Smooth muscle cell (in vitro differentiated cells): ENCODE measurements at regions not wholly inside any gene's neighbourhood (a gene's known extent, or its start where the extent isn't known, plus 50 kb on each side); places are given as distances from the start of the nearest gene placed in this dataset.

Experiments
- DNase-seq: peaks from one replicate; lab custom pipeline; 2025; ENCODE audit not compliant: unreplicated experiment; lab: John Stamatoyannopoulos, UW
- H2AFZ ChIP-seq: fragments of 200-600 bp; sonication (generic); 2 replicates; pipeline ENCODE4 v1.6.0; 2016; ENCODE audit warnings: antibody characterized with exemption, low read depth, mild to moderate bottlenecking
- H3F3A ChIP-seq: fragments of 200-600 bp; sonication (generic); 2 replicates; pipeline ENCODE4 v1.6.0; 2017; ENCODE audit warnings: antibody characterized with exemption, low read depth
- H3K27ac ChIP-seq: fragments of 200-600 bp; sonication (generic); 2 replicates; pipeline ENCODE4 v1.5.1; 2016; ENCODE audit warnings: low read depth, mild to moderate bottlenecking
- H3K27me3 ChIP-seq: fragments of 200-600 bp; sonication (generic); 2 replicates; pipeline ENCODE4 v1.6.1; 2016; ENCODE audit warnings: low read depth, mild to moderate bottlenecking
- H3K36me3 ChIP-seq: fragments of 200-600 bp; sonication (generic); 2 replicates; pipeline ENCODE4 v1.5.1; 2016; ENCODE audit warnings: low read depth
- H3K4me1 ChIP-seq: fragments of 200-600 bp; sonication (generic); 2 replicates; pipeline ENCODE4 v1.5.1; 2016; ENCODE audit warnings: low read depth
- H3K4me2 ChIP-seq: fragments of 200-600 bp; sonication (generic); 2 replicates; pipeline ENCODE4 v1.6.0; 2016; ENCODE audit warnings: mild to moderate bottlenecking
- H3K4me3 ChIP-seq: fragments of 200-600 bp; sonication (generic); 2 replicates; pipeline ENCODE4 v1.5.1; 2016; ENCODE audit warnings: mild to moderate bottlenecking
- H3K79me2 ChIP-seq: fragments of 200-600 bp; sonication (generic); 2 replicates; pipeline ENCODE4 v1.6.0; 2016; ENCODE audit warnings: low read depth, mild to moderate bottlenecking
- H3K9ac ChIP-seq: fragments of 200-600 bp; sonication (generic); 2 replicates; pipeline ENCODE4 v1.6.0; 2016; ENCODE audit warnings: low read depth
- H3K9me3 ChIP-seq: fragments of 200-600 bp; sonication (generic); replicated peaks from 2 replicates; pipeline ENCODE4 v1.5.1; 2016; ENCODE audit warnings: low read depth
- H4K20me1 ChIP-seq: fragments of 200-600 bp; sonication (generic); 2 replicates; pipeline ENCODE4 v1.6.0; 2016; ENCODE audit warnings: low read depth
- CTCF ChIP-seq: fragments of 200-600 bp; sonication (generic); IDR thresholded peaks from 2 replicates; pipeline ENCODE4 v1.5.1; 2017; ENCODE audit warnings: borderline replicate concordance, mild to moderate bottlenecking, antibody characterized with exemption; ENCODE audit not compliant: insufficient read depth, poor library complexity, severe bottlenecking
- WGBS: methylation state at CpG from one replicate; pipeline ENCODE4 v1.1.7; 2016; ENCODE audit warnings: low lambda C conversion rate; 5-methylcytosine and 5-hydroxymethylcytosine counted together

- no peaks in the 10 kb centered on the region for H3K4me1 ChIP-seq
Observed at GRCh38 chr4:188246488-188246887, 107.2 kb downstream of the TRIML1 start.

GRCh38 chr4:188254211-188254610 is 115.0 kb downstream of the TRIML1 start:
- H3K9ac ChIP-seq = no peak overlapping the region
- WGBS = 66% methylated on average over 7 of the region's 7 CpGs

More at GRCh38 chr4:188246488-188246887, 107.2 kb downstream of the TRIML1 start:
- Histone ChIP-seq H3F3A (no peaks in the 10 kb centered on the region), H3K27ac (no peak overlapping the region), H3K9ac (no peak overlapping the region), H2AFZ (no peak overlapping the region), H3K4me3 (no peak overlapping the region), H3K36me3 (no peaks in the 10 kb centered on the region), H4K20me1 (no peaks in the 10 kb centered on the region), H3K27me3 (no peaks in the 10 kb centered on the region), H3K9me3 (no peaks in the 10 kb centered on the region), H3K4me2 (no peak overlapping the region), H3K79me2 (no peaks in the 10 kb centered on the region)
- DNase-seq = no peak
- 70% methylated on average over 8 of the region's 8 CpGs for WGBS
- no peak for TF ChIP-seq CTCF

GRCh38 chr4:188262464-188262863 is 123.2 kb downstream of the TRIML1 start:
- 76% methylated on average over 10 of the region's 10 CpGs for WGBS
- no peak overlapping the region for H3K9ac ChIP-seq
- no peak for TF ChIP-seq CTCF
- no peaks in the 10 kb centered on the region for H3K27me3 ChIP-seq
- no peak overlapping the region for H3K4me3 ChIP-seq
- H3K36me3 ChIP-seq = no peaks in the 10 kb centered on the region
- no peaks in the 10 kb centered on the region for H3K9me3 ChIP-seq
- no peaks in the 10 kb centered on the region for H4K20me1 ChIP-seq
- no peaks in the 10 kb centered on the region for H3K4me1 ChIP-seq
- no peak overlapping the region for H3K4me2 ChIP-seq
- H3F3A ChIP-seq = no peaks in the 10 kb centered on the region
- no peak overlapping the region for H3K27ac ChIP-seq
- H3K79me2 ChIP-seq = no peaks in the 10 kb centered on the region
- H2AFZ ChIP-seq = no peak overlapping the region
- DNase-seq = no peak

More at GRCh38 chr4:188254211-188254610, 115.0 kb downstream of the TRIML1 start:
- Histone ChIP-seq H2AFZ (no peak overlapping the region), H3K36me3 (no peaks in the 10 kb centered on the region), H4K20me1 (no peaks in the 10 kb centered on the region), H3K9me3 (no peaks in the 10 kb centered on the region), H3K4me3 (no peak overlapping the region), H3K27ac (no peak overlapping the region), H3K4me1 (no peaks in the 10 kb centered on the region), H3K4me2 (no peak overlapping the region), H3F3A (no peaks in the 10 kb centered on the region), H3K27me3 (no peaks in the 10 kb centered on the region), H3K79me2 (no peaks in the 10 kb centered on the region)
- TF ChIP-seq CTCF = no peak
- DNase-seq = no peak

GRCh38 chr4:188263321-188263720 is 124.1 kb downstream of the TRIML1 start:
- no peak for TF ChIP-seq CTCF
- DNase-seq = no peak
- Histone ChIP-seq H3K36me3 (no peaks in the 10 kb centered on the region), H3K27me3 (no peaks in the 10 kb centered on the region), H3K9ac (no peak overlapping the region), H3K4me3 (no peak overlapping the region), H3K4me1 (no peaks in the 10 kb centered on the region), H3K27ac (no peak overlapping the region), H3K9me3 (no peaks in the 10 kb centered on the region), H2AFZ (peak overlapping the region; percentile 14), H3K79me2 (no peaks in the 10 kb centered on the region), H4K20me1 (no peaks in the 10 kb centered on the region), H3F3A (no peaks in the 10 kb centered on the region), H3K4me2 (no peak overlapping the region)
- WGBS = 80% methylated on average over 5 of the region's 5 CpGs
